SK-N-MC (cell line): ENCODE measurements at regions not wholly inside any gene's neighbourhood (a gene's known extent, or its start where the extent isn't known, plus 50 kb on each side); places are given as distances from the start of the nearest gene placed in this dataset.

ENCODE experiments used
- EZH2 ChIP-seq: fragments of 200-600 bp; sonication (generic); IDR thresholded peaks from one replicate; pipeline ENCODE4 v1.6.1; 2017; ENCODE audit warnings: antibody characterized with exemption
- FOXP2 ChIP-seq: optimal IDR thresholded peaks from 2 replicates; pipeline ENCODE3; 2011; ENCODE audit warnings: mild to moderate bottlenecking, moderate library complexity; ENCODE audit not compliant: insufficient read depth; ENCODE audit errors: extremely low read length, control extremely low read depth
- POLR2AphosphoS5 ChIP-seq: IDR thresholded peaks from 2 replicates; pipeline ENCODE4 v1.6.1; 2012; ENCODE audit warnings: mild to moderate bottlenecking, low read depth, low read length, borderline replicate concordance

DNA sequence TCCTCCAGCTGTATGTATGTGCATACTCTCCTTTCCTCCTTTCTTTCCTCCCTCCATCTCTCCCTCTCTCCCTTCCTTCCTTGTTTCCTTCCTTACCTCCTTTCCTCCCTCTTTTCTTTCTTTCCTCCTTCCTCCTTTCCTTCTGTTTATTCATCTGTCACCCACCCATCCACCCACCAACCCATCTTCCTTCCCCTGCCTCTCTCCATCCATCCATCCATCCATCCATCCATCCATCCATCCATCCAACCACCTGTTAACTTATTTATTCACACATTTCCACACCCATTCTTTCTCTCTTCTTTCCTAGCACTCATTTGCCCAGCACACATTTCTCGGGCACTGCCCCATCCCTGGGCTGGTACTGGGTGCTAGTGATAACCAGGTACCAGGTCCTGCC, 443.9 kb downstream of the MIAT start:
- TF ChIP-seq POLR2AphosphoS5 (no peak), EZH2 (no peak), FOXP2 (no peak)
